Endometrium (tissue), 2 donors: ENCODE measurements at regions not wholly inside any gene's neighbourhood (a gene's known extent, or its start where the extent isn't known, plus 50 kb on each side); places are given as distances from the start of the nearest gene placed in this dataset.
A peak's percentile ranks its signal among the peaks of the same experiment; 100 is the strongest.
"Not testable (repeated sequence)": the region's sequence is repeated elsewhere in the genome, so short reads cannot be mapped to it uniquely, and the experiment has no call there.

ENCODE experiments used
- FAIRE-seq: peaks from 2 replicates; lab custom pipeline; 2012; peaks lifted over from hg19 to GRCh38; lab: Jason Lieb, UNC
- donor health status: control.
- donor health status: control.

DNA sequence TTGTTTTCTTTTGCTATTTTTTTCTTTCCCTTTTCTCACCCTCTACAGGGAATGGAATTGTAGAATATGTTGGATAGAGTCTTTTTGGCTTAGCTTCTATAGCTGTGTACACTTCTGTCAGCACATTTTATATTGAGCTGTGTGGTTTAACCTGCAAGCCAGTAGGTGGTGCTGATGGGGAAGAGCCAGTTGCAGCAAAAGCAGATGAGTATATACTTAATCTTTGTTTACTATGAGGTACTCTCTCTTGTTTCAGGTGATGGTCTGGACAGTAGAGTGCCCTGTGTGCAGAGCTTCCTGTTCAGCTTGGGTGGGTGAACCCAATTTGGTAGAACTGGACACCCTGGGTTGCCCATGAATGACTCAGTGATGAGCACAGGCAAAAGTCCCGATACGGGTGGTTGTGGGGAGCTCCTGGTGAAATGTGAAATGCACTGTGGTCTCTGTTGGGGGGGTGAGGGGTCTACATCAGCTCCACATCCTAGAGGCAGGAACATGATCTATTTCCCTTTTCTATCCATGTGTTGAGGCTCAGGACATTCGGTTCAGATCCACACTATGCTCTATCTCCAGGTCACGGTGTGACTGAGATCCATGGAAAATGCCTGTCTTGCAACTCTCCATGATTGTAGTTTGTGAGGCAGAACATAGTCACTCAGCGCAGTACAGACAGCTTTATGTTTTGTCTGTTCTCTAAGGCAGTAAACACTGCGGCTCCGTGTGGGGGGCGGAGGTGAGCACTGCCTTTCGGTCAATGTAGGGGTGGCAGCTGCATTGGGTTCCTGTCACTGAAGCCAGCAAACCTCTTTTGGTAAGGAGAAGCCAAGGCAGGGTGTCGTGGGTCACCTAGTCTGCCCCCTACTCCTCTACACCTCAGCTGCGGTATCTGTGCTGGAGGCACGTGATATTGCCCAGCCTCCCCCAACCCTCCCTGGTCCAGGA, 353.2 kb downstream of the PRR16 start:
- no peak for FAIRE-seq

DNA sequence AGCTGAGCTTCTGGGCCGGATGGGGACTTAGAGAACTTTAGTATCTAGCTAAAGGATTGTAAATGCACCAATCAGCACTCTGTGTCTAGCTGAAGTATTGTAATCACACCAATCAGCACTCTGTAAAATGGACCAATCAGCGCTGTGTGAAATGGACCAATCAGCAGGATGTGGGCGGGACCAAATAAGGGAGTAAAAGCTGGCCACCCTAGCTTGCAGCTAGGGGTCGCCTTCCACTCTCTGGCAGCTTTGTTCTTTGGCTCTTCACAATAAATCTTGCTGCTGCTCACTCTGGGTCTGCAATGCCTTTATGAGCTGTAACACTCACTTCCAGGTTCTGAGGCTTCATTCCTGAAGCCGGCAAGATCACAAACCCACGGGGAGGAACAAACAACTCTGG, 354.0 kb downstream of the PRR16 start:
- no peak for FAIRE-seq

DNA sequence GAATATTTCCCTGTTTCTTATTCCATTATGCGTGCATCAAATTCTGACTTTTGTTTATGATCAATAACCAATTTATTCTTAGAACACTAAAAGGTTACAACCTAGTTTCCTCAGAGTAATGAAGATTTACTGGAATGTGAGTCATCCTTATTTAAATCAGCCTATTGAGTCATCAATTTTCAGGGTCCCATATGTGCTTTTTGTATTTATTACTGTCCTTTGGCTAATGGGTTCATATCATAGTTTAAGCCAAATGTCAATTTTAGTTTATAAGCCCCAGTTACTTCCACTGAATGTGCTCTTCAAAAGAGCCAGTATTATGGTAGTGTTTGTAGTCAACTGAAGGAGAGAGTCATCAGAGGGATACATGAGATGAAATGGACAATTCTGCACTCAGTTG, 359.2 kb downstream of the PRR16 start:
- FAIRE-seq, result no peak

DNA sequence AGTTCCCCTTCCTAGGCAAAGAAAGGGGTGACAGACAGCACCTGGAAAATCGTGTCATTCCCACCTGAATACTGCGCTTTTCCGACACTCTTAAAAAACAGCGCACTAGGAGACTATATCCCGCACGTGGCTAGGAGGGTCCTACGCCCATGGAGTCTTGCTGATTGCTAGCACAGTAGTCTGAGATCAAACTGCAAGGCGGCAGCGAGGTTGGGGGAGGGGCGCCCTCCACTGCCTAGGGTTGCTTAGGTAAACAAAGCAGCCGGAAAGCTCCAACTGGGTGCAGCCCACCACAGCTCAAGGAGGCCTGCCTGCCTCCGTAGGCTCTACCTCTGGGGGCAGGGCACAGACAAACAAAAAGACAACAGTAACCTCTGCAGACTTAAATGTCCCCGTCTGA, 367.5 kb downstream of the PRR16 start:
- FAIRE-seq, result not testable (repeated sequence)

DNA sequence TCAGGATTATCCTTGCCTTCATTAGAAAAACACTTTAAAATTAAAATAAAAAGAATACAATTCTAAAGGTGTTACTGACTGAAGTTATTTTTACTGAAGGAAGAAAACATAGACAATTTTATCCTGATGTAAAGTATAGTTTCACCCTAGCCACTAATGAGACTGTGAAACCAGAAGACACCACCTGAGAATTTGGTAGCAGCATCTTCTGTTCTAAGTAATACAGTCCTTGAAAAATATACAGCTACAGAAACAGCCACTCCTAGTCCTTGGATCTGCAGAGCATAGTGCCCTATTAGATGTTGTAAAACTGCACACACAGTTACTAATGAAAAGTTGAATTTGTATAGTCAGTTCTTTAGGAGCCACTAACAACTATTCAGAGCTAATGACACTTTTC, 377.7 kb downstream of the PRR16 start:
- FAIRE-seq, result no peak

DNA sequence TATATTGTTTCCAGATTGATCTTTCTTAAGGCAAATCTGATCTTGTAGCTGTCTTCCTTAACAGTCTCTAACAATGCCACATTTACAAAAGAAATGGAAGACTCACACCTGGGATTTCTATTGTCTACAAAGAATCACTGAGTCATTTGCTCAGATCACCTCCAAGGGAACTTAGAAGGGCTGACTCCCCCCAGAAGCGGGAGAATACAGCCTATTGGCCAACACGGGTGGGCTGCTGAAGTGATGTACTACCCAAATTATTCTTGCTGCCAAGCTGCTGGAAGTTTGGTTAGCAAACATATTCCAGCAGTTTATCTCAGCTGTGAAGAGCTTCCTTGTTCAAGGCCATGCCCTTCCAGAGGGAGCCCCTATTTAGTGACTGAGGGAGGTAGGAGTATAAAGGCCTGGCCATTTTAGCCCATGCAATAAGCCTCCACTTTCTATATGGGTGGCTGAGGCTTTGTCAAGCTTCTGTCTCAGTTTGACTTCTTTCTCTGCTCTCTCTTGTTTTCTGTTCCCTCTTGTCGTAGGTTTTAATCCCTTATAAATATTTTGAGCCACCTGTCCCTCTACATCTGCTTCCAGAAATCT, 379.4 kb downstream of the PRR16 start:
- FAIRE-seq, result no peak

DNA sequence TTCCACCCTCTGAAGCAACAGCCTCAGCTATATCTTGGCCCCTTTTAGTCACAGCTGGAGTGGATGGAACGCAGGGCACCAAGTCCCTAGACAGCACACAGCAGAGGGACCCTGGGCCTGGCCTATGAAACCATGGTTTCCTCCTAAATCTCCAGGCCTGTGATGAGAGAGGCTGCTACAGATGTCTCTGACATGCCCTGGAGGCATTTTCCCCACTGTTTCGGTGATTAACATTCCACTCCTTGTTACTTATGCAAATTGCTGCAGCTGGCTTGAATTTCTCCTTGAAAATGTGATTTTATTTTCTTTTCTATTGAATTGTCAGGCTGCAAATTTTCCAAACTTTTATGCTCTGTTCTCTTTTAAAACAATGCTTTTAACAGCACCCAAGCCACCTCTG, 384.8 kb downstream of the PRR16 start:
- FAIRE-seq, result no peak

DNA sequence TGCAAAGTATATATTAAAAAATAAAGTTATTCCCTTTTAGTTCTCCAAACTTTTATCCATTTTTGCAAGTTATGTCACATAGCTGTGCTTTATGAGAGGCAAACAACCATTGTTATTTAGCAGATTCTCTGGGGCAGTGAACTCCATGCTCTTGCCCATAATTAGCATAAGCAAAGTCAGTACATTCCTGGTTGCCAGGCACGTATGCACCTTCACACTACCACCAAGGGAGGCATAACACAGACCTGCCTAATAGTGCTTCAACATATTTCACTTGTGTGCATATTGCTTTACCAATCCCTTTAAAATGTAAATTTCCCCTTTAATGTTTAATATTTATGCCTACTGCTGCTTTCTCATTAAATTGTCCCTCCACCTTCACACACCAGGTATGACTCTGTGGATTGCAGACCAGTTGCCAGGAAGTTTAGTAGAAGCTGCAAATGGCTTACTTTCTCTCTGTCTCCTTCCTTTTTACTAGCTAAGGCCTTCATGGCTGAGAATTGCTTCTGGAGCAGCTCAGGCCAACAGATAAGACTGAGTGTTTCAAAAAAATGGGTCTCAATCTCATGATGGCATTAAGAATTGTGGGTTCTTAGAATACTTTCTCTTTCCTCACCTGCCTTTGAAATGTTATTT, 388.2 kb downstream of the PRR16 start:
- FAIRE-seq, result no peak

DNA sequence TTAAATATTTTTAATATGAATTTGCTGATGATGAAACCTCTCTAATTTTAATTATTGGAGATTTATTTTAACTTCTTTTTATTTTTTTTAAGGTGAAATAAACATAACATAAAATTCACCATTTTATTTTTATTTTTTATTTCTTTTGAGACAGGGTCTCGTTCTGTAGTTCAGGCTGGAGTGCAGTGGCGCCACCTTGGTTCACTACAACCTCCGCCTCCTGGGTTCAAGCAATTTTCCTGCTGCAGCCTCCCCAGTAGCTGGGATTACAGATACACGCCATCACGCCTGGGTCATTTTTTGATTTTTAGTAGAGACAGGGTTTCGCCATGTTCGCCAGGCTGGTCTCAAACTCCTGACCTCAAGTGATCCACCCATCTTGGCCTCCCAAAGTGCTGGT, 402.9 kb downstream of the PRR16 start:
- peak; percentile 70 for FAIRE-seq

DNA sequence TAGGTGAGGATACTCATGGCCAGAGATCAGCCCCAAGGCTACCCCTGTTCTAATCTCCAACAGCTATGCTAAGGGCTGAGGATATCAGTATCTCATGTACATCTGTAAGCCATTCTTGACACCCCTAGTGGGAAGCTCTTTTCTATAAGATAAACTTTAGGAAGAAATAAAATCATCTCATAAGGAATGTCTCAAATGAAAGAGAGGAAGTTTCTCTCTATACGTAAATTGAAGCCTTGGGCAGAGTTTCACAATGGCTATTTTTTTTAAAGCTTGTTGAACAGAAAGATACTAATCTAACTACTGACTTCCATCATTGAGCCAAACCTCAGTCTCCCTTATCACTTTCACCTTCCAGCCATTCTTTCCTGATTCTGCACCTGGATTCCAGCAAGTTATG, 405.7 kb downstream of the PRR16 start:
- no peak for FAIRE-seq

DNA sequence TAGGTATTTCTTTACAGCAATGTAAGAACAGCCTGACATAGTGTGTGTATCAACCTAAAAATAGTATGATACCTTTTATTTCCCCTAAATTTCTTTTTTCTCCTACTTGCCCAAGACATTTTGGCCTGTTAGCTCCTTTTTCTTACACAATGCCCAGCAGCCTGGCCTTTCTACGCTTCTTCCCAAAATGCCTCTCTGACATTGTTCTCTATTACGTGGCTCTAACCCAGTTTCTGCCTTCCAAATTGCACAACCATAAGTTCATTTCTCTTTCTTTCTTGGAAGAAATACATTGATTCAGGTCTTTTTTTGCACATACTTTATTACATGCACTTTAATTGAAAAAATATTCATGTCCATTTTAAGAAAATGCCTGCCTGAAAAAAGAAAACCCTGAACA, 408.2 kb downstream of the PRR16 start:
- FAIRE-seq, result no peak

DNA sequence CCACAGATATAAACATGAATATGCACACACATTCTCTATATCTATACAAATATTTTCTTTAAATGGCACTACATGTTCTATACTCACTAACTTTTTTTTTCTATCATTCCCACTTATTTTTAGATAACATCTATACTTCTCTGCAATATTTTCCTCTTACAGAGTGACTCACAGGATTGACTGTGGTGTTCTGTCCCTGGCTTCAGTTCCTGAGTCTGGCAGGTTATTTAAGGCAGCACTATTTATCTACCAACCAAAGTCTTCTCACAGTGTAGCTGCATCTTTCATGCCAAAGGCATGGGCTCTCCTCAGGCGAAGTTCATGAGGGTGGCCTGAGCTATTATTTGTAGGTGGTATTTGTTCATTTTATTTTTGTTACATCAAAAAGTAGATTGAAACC, 409.0 kb downstream of the PRR16 start:
- no peak for FAIRE-seq

DNA sequence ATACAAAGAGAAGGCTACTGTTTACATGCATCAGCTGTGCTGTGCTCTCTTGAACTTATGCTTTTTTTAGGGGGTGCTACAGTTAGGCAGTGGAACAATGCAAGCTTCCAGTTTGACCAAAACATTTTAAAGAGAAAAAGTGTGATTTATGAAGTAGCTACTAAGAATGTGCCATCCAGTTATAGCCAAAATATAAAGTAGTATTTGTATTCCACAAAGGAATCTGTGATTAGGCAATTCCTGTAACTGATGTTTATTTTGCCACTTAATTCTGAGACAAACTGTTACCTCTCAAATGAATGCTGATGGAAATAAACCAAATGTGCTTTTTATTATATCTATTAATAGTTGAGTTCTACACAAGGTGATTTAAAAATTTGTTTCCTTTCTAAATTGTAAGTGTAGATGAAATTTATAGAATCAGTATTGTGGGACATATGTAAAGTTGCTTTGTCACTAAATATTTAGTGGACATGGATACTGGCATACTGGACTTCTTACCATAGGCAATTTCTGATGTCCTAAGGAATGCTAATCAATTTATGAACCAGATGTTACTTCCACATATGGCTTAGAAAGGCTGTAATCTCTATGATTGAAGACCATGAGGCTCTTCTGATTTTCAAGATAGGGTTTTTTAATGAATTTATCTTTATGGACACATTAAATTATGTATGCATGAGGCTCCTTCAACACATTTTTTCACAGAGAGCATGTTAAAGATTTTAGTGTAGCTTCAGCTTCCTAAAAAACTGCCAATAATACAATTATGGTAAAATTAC, 410.2 kb downstream of the PRR16 start:
- no peak for FAIRE-seq

DNA sequence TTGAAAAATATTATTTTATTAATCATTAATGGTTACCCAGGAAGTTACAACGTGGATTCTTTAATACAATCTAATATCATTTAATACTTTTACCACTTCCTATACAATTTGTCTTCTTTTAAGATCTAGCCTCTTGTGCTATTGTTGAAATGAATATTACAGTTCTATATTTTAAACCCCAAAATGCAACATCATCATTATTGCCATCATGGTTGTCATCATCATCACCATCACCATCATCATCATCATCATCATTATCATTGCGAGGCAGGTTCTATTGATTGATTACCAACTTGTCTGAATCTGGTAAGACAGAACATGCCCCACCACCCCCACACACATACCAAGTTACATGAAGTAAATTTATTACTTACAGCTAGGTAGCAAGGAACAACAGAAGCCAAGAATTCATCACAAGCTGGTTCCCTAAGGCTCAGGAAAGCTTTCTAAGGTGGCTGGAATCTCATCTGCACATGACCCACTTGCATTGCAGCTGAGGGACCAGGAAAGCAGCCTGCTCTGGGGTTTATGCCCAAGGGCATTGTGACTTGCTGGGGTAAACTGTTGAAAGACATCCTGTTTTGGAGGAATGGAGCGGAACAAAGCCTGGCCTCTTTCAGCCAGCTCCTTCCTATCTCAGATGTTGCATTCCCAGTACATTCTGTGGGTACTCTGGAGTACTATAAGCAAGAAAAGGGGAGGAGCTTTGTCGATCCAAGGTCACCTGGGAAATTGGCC, 418.1 kb downstream of the PRR16 start:
- FAIRE-seq, result no peak

DNA sequence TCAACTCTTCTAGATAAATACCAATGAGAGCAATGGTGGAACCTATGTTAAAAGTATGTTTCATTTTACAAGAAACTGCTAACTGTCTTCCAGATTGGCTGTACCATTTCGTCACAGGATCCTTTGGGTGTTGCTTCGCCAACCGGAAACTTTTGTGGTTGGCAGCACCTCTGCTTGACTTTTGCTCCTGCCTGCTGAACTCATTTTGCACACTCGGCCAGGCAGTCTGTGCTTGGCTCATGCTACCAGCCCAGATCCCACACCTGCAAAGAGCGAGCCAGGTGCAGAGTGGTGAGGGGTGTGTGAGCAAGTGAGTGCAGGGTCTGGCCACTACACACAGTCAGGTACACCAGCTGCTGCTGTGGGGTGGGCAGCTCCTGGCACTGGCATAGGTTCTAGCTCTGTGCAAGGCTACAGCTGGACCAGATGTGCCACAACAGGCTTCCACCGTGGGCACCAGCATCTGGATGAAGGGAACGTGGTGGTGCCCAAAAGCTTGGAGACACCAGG, 422.3 kb downstream of the PRR16 start:
- FAIRE-seq, result no peak

DNA sequence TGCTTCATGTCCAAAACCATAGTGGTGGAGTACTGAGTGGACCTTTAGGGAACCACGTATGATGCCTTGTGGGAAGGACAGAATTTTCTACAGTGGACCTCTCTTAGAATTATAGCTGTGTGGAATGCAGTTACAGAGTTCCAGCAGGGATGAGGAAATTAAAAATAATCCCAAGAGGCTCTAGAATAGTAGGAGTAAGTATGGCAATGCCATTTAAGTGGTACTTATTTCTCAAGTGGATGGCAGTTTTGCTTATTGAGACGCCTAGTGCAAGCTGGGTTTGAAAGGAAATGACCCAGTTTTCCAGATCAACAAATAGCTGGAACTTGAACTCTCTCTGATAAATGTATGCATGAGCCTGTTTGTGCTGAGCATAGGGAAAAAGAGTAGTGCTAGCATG, 431.6 kb downstream of the PRR16 start:
- no peak for FAIRE-seq

DNA sequence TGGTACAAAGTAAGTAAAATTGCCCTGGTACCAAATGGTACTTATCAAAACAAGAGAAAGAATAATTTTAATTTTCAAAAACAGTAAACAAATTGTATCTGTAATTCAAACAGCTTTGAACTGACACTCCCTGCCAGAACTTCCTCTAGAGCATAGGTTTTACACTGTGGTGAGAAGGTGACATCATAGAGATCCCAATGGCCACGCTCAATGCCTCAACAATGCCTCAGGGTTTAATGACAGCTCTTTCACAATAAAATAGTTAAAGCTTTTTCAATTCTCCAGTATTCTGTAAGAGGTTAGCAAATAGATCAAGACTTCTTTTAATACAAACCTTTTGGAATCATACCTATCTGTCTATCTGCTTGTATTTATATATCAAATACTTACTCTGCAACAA, 437.1 kb downstream of the PRR16 start:
- FAIRE-seq, result no peak

DNA sequence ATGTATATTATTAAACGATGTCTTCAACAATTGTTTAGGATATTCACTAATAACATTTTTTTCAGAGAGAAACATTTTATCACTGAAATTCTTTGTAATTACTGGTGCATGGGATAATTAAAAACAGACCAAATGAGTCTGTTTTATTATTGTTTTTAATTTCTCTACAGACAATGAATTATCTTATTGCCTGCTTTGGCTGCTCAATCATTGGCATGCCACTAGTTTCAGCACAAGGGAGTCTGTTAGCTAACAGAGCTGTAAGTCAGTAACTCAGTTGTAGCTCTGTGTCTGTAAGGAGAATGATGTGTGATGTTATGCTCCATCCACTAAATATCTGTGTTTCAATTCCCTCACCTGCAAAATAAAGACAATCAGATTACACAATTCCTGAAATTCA, 443.9 kb downstream of the PRR16 start:
- FAIRE-seq, result no peak

DNA sequence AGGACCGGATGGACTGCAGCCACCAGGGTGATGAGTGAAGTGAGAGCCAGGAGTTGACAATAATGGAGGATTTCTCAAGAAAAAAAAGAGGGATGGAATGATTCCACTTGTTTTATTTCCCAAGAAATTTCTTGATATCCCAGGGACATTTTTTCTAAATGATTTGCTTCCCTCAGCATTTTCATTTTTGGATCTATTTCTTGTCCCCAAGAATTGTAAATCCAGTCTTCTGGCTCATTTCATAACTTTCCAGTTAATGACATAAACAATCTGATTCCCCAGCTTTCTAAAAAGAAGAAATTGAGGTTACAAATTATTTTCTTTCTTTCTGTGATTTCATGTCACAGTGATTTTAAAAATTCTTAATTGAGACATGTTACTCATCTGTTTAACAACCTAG, 446.5 kb downstream of the PRR16 start:
- FAIRE-seq, result no peak

DNA sequence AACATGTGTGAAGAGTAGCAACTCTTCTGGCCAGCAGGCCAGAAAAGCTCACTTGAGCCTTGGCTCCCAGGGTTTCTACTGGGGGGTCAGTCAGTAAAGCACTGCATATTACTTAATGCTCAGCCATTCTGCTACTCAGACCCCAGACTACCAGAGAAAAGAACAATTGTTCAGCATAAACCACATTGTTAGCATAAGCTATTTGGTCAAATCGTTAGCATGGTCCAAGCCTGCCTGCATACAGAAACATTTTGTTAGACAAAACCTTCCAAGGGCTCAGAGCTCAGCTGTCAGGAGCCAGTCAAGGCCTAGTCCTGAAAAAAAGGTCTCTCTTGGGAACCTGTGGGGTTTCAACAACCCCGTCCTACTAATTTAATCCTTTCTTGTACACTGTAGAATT, 449.3 kb downstream of the PRR16 start:
- no peak for FAIRE-seq

DNA sequence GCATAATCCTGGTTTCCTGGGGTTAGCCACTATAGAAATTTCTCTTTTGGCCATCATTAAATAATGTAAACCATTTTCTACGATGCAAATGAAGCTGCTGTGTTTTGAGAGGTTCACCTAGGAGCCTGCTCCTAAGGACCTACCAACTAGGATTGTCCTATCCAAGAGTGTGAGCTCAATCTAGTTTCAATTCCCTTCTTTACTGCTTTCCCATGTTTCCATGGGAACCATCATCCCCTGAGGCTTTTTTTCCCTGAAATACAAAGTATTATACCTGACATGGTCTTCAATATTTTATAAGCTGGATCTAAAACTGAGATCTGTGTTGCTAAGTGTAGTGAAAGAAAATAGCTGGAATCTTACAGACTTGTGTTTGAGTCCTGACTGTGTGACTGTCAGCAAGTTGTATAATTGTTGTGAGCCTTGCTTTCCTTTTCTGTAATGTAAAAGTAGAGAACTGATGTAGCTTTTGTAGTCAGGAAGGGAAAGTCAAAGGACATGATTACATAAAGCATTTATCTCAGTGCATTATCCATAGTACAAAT, 453.2 kb downstream of the PRR16 start:
- no peak for FAIRE-seq
